A549 (cell line): ENCODE measurements at regions not wholly inside any gene's neighbourhood (a gene's known extent, or its start where the extent isn't known, plus 50 kb on each side); places are given as distances from the start of the nearest gene placed in this dataset.

ENCODE experiments used
- ATAC-seq, 2 experiments: fragments of 200-7000 bp in 1 of 2; fragments of >200 bp in 1 of 2; cut with Nextera tagmentation in 1 of 2; cut with Tn5 transposase in 1 of 2; 3 replicates each; pipeline versions ENCODE4 v1.8.0 to v1.9.1; 2018 to 2020; ENCODE audit warnings: mild to moderate bottlenecking in 1 of 2, moderate library complexity in 1 of 2
- CTCF ChIA-PET: fragments of 300-600 bp; sonication (Branson Sonifier 250); formaldehyde crosslinking; extraction: SDS; loops from one replicate; lab custom pipeline; 2021; ENCODE audit warnings: antibody characterized with exemption, inconsistent platforms; lab: Yijun Ruan, JAX
- POLR2A ChIA-PET: fragments of 350-600 bp; formaldehyde crosslinking; extraction: SDS; loops from one replicate; lab custom pipeline; 2021; ENCODE audit warnings: antibody characterized with exemption, inconsistent platforms; lab: Yijun Ruan, JAX
- DNase-seq, 2 experiments: peaks; one replicate each; pipeline versions ENCODE4 v3.0.0 to v3.0.0-alpha.2; 2011 to 2016; ENCODE audit warnings: low read depth in 1 of 2, low spot score in 1 of 2
- FAIRE-seq: peaks from 2 replicates; lab custom pipeline; 2011; peaks lifted over from hg19 to GRCh38; lab: Jason Lieb, UNC
- H3K27ac ChIP-seq, 2 experiments: fragments of >200 bp; sonication (Bioruptor Twin); formaldehyde crosslinking; 3 replicates each; pipeline ENCODE4 v1.5.1; 2016 to 2017
- H3K4me1 ChIP-seq: fragments of >200 bp; sonication (Bioruptor Twin); formaldehyde crosslinking; 3 replicates; pipeline ENCODE4 v1.6.1; 2016
- H3K4me2 ChIP-seq: fragments of >200 bp; sonication (Bioruptor Twin); formaldehyde crosslinking; 3 replicates; pipeline ENCODE4 v1.6.1; 2016
- H3K4me3 ChIP-seq: fragments of >200 bp; sonication (Bioruptor Twin); formaldehyde crosslinking; 3 replicates; pipeline ENCODE4 v1.5.1; 2016
- H3K9me3 ChIP-seq: fragments of >200 bp; sonication (Bioruptor Twin); formaldehyde crosslinking; 3 replicates; pipeline ENCODE4 v1.6.1; 2016
- BHLHE40 ChIP-seq: IDR thresholded peaks from 2 replicates; pipeline ENCODE4 v1.6.1; 2012; ENCODE audit warnings: low read depth, low read length, inconsistent platforms
- CBX2 ChIP-seq: fragments of 200-600 bp; sonication (generic); IDR thresholded peaks from 2 replicates; pipeline ENCODE4 v1.6.1; 2016; ENCODE audit warnings: low read depth, mild to moderate bottlenecking, borderline replicate concordance
- CBX8 ChIP-seq: fragments of 200-600 bp; sonication (generic); IDR thresholded peaks from 2 replicates; pipeline ENCODE4 v1.6.1; 2016
- CEBPB ChIP-seq, 2 experiments: fragments of >200 bp in 1 of 2; sonication (Bioruptor Twin) in 1 of 2; formaldehyde crosslinking in 1 of 2; IDR thresholded peaks; 2 replicates each; pipeline ENCODE4 v1.6.1; 2012 to 2016
- GATA3 ChIP-seq: IDR thresholded peaks from 2 replicates; pipeline ENCODE4 v1.6.1; 2012; ENCODE audit warnings: borderline replicate concordance
- JUN ChIP-seq, 2 experiments: fragments of >200 bp; sonication (Bioruptor Twin); formaldehyde crosslinking; IDR thresholded peaks; 2 replicates in 1 of 2; 3 replicates in 1 of 2; pipeline ENCODE4 v1.6.1; 2016 to 2017
- JUNB ChIP-seq: fragments of >200 bp; sonication (Bioruptor Twin); formaldehyde crosslinking; IDR thresholded peaks from 2 replicates; pipeline ENCODE4 v1.6.1; 2016
- KDM5A ChIP-seq: fragments of 200-600 bp; sonication (generic); IDR thresholded peaks from 2 replicates; pipeline ENCODE4 v1.6.1; 2016; ENCODE audit warnings: antibody characterized with exemption, mild to moderate bottlenecking
- MAFK ChIP-seq: fragments of 450-650 bp; IDR thresholded peaks from 2 replicates; pipeline ENCODE4 v1.6.1; 2014; ENCODE audit not compliant: partially characterized antibody
- MAZ ChIP-seq: fragments of 150-350 bp; IDR thresholded peaks from 2 replicates; pipeline ENCODE4 v1.6.1; 2014; ENCODE audit warnings: antibody characterized with exemption, low read depth, low read length, borderline replicate concordance
- PHF8 ChIP-seq: fragments of 200-600 bp; sonication (generic); IDR thresholded peaks from 2 replicates; pipeline ENCODE4 v1.6.1; 2016; ENCODE audit warnings: low read depth, mild to moderate bottlenecking, antibody characterized with exemption, moderate library complexity, borderline replicate concordance
- POLR2AphosphoS2 ChIP-seq: conservative IDR thresholded peaks from 2 replicates; pipeline ENCODE4 v1.6.1; 2012; ENCODE audit warnings: low read length, improper control_type of control experiment, inconsistent platforms
- RARB ChIP-seq: fragments of 250-450 bp; sonication (Bioruptor Pico); IDR thresholded peaks from 2 replicates; pipeline ENCODE4 v1.8.0; 2021; ENCODE audit warnings: mild to moderate bottlenecking, moderate library complexity
- RNF2 ChIP-seq: fragments of 200-600 bp; sonication (generic); IDR thresholded peaks from 2 replicates; pipeline ENCODE4 v1.6.1; 2016; ENCODE audit warnings: low read depth, mild to moderate bottlenecking, antibody characterized with exemption, moderate library complexity, borderline replicate concordance
- TFCP2L1 ChIP-seq: fragments of 250-450 bp; sonication (Bioruptor Pico); IDR thresholded peaks from 2 replicates; pipeline ENCODE4 v1.5.0; 2021; ENCODE audit warnings: mild to moderate bottlenecking
- ZC3H11A ChIP-seq: fragments of 450-650 bp; IDR thresholded peaks from 2 replicates; pipeline ENCODE4 v1.6.1; 2014; ENCODE audit warnings: antibody characterized with exemption, mild to moderate bottlenecking
- ZSCAN20 ChIP-seq: fragments of 250-450 bp; sonication (Bioruptor Pico); IDR thresholded peaks from 2 replicates; pipeline ENCODE4 v1.8.0; 2022; ENCODE audit warnings: mild to moderate bottlenecking, moderate library complexity
- WGBS: methylation state at CpG from one replicate; pipeline ENCODE4 v1.1.6; 2017; ENCODE audit errors: missing lambda C conversion rate; 5-methylcytosine and 5-hydroxymethylcytosine counted together
- TF ChIP-seq, protein P1 (sequence below): fragments of 200-600 bp; sonication (generic); IDR thresholded peaks from 2 replicates; pipeline ENCODE4 v1.6.1; 2016; ENCODE audit warnings: antibody characterized with exemption, mild to moderate bottlenecking, moderate library complexity
- TF ChIP-seq, protein P2 (sequence below): fragments of >200 bp; sonication (Bioruptor Twin); formaldehyde crosslinking; IDR thresholded peaks from 2 replicates; pipeline ENCODE4 v1.6.1; 2016
- TF ChIP-seq, protein P3 (sequence below): fragments of 250-450 bp; sonication (Bioruptor Pico); IDR thresholded peaks from 2 replicates; pipeline ENCODE4 v1.5.0; 2021; ENCODE audit warnings: mild to moderate bottlenecking, moderate library complexity, borderline replicate concordance
- TF ChIP-seq, protein P4 (sequence below): fragments of >200 bp; sonication (Bioruptor Twin); formaldehyde crosslinking; IDR thresholded peaks from 3 replicates; pipeline ENCODE4 v1.5.1; 2016
- TF ChIP-seq, protein P5 (sequence below): fragments of >200 bp; sonication (Bioruptor Twin); formaldehyde crosslinking; IDR thresholded peaks from 3 replicates; pipeline ENCODE4 v1.6.1; 2016

DNA sequence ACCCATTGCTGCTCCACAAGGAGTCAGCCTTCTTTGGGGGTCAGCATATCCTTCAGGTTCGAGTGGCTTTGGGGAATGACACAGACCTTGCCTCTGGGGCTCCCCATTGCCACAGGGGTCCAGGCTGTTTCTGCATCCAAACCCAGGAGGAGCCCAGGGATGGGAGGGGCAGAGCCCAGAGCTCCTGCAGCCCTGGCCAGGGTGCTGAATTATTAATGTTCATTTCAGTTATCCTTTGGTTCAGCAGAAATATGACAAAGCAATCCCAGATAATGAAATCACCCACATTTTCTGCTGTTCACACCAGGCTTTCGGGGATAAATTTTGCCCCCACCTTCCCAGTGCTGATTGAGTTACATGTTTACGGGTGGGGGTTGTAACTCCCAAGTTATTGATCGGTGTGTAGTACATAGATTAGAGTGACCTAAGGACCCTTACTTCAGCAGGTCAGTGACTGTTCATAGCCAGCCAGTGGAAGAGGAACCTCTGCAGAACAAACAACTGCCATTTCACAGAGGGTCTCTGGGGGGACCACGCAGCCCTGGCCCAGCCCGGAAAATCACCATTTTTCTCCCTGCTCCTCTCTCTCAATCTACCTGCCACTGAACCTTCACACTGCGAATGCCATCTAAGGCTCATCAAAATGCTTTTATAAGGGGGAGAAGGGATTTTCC is 240.3 kb upstream of the N4BP1 start:
- no peaks in the 10 kb centered on the region for H3K4me1 ChIP-seq
- WGBS, result 6% methylated on average over 6 of the region's 7 CpGs
- ATAC-seq (no peak), DNase-seq (no peak), FAIRE-seq (no peak)
- H3K9me3 ChIP-seq, result no peaks in the 10 kb centered on the region
- ChIA-PET POLR2A (no interaction called here), CTCF (no interaction called here)
- no peak for TF ChIP-seq CBX8
- TF ChIP-seq, protein P1, sequence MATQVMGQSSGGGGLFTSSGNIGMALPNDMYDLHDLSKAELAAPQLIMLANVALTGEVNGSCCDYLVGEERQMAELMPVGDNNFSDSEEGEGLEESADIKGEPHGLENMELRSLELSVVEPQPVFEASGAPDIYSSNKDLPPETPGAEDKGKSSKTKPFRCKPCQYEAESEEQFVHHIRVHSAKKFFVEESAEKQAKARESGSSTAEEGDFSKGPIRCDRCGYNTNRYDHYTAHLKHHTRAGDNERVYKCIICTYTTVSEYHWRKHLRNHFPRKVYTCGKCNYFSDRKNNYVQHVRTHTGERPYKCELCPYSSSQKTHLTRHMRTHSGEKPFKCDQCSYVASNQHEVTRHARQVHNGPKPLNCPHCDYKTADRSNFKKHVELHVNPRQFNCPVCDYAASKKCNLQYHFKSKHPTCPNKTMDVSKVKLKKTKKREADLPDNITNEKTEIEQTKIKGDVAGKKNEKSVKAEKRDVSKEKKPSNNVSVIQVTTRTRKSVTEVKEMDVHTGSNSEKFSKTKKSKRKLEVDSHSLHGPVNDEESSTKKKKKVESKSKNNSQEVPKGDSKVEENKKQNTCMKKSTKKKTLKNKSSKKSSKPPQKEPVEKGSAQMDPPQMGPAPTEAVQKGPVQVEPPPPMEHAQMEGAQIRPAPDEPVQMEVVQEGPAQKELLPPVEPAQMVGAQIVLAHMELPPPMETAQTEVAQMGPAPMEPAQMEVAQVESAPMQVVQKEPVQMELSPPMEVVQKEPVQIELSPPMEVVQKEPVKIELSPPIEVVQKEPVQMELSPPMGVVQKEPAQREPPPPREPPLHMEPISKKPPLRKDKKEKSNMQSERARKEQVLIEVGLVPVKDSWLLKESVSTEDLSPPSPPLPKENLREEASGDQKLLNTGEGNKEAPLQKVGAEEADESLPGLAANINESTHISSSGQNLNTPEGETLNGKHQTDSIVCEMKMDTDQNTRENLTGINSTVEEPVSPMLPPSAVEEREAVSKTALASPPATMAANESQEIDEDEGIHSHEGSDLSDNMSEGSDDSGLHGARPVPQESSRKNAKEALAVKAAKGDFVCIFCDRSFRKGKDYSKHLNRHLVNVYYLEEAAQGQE, result peak; percentile 50; the same call in 1 of the 2 replicates
- H3K4me3 ChIP-seq, result no peak overlapping the region
- H3K27ac ChIP-seq, result no peak overlapping the region
- no peak overlapping the region for H3K4me2 ChIP-seq

DNA sequence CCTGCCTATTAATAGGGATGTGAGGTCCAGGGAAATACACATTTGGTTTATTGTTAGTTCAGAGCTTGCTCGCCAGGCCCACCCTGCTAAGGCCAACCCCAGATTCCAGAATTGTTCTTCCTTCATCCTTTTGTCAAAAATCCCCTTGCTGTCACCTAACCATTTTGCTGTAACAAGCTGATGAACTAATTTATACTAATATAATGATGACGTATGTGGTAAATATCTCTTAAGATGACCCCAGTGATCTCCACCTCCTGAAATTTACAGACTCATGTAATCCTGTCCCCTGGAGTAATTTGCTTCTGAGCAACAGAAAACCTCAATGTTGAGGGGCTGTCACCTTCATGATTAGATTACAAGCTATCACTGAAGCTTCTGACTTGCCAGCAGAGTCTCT is 236.3 kb upstream of the N4BP1 start:
- ChIA-PET CTCF (no interaction called here), POLR2A (no interaction called here)
- H3K27ac ChIP-seq, result no peak overlapping the region
- ATAC-seq (no peak), DNase-seq (no peak), FAIRE-seq (no peak)
- 15% methylated on average over 2 of the region's 2 CpGs for WGBS
- H3K4me3 ChIP-seq, result no peak overlapping the region
- H3K4me1 ChIP-seq, result no peaks in the 10 kb centered on the region
- no peak overlapping the region for H3K4me2 ChIP-seq
- no peaks in the 10 kb centered on the region for H3K9me3 ChIP-seq
- TF ChIP-seq PHF8 (no peak), BHLHE40 (no peak)
- TF ChIP-seq, all 56 proteins: peak for 0

DNA sequence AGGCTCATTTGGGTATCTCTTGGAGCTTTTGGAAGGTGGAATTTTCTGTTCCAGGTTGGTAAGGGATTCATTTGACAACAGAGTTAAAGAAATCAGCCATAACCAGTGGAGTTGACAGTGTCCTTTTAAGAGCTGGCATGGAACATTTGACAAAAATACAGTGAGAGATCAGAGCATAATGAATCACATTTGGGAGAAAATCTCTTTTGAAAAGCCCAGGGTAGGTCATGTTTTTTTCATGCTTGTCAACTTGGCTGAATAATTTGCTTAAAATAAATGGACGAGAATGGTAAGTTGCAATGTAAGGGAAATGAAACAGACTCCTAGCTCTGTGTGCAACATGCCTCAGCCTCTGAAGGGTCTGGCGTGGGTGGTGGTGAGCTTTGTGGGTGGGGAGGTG is 235.3 kb upstream of the N4BP1 start:
- ATAC-seq (no peak), DNase-seq (no peak), FAIRE-seq (no peak)
- 0% methylated on average over 2 of the region's 2 CpGs for WGBS
- no peak overlapping the region for H3K4me3 ChIP-seq
- no peak overlapping the region for H3K4me2 ChIP-seq
- POLR2A ChIA-PET, result no interaction called here
- H3K4me1 ChIP-seq, result no peaks in the 10 kb centered on the region
- CTCF ChIA-PET, result interaction anchor here (1.2 kb wide), 1 partner anchor 8 kb away, joined by 4 read pairs; no protein-coding TSS in a partner anchor
- TF ChIP-seq CBX2 (no peak), JUN (IDR thresholded peaks at IDR 0.05) (no peak), MAZ (no peak), ZSCAN20 (CRISPR knock-in tag) (no peak), RNF2 (no peak), KDM5A (no peak), GATA3 (no peak), CEBPB (IDR thresholded peaks at IDR 0.05) (no peak), RARB (CRISPR knock-in tag) (no peak), ZC3H11A (no peak), MAFK (no peak), TFCP2L1 (CRISPR knock-in tag) (no peak), CBX8 (no peak), POLR2AphosphoS2 (no peak), JUNB (no peak)
- TF ChIP-seq, protein P2, sequence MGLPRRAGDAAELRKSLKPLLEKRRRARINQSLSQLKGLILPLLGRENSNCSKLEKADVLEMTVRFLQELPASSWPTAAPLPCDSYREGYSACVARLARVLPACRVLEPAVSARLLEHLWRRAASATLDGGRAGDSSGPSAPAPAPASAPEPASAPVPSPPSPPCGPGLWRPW, result no peak
- TF ChIP-seq, protein P3, sequence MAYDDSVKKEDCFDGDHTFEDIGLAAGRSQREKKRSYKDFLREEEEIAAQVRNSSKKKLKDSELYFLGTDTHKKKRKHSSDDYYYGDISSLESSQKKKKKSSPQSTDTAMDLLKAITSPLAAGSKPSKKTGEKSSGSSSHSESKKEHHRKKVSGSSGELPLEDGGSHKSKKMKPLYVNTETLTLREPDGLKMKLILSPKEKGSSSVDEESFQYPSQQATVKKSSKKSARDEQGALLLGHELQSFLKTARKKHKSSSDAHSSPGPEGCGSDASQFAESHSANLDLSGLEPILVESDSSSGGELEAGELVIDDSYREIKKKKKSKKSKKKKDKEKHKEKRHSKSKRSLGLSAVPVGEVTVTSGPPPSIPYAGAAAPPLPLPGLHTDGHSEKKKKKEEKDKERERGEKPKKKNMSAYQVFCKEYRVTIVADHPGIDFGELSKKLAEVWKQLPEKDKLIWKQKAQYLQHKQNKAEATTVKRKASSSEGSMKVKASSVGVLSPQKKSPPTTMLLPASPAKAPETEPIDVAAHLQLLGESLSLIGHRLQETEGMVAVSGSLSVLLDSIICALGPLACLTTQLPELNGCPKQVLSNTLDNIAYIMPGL (CRISPR knock-in tag), result no peak
- TF ChIP-seq, protein P4, sequence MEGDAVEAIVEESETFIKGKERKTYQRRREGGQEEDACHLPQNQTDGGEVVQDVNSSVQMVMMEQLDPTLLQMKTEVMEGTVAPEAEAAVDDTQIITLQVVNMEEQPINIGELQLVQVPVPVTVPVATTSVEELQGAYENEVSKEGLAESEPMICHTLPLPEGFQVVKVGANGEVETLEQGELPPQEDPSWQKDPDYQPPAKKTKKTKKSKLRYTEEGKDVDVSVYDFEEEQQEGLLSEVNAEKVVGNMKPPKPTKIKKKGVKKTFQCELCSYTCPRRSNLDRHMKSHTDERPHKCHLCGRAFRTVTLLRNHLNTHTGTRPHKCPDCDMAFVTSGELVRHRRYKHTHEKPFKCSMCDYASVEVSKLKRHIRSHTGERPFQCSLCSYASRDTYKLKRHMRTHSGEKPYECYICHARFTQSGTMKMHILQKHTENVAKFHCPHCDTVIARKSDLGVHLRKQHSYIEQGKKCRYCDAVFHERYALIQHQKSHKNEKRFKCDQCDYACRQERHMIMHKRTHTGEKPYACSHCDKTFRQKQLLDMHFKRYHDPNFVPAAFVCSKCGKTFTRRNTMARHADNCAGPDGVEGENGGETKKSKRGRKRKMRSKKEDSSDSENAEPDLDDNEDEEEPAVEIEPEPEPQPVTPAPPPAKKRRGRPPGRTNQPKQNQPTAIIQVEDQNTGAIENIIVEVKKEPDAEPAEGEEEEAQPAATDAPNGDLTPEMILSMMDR, result no peak
- TF ChIP-seq, protein P5, sequence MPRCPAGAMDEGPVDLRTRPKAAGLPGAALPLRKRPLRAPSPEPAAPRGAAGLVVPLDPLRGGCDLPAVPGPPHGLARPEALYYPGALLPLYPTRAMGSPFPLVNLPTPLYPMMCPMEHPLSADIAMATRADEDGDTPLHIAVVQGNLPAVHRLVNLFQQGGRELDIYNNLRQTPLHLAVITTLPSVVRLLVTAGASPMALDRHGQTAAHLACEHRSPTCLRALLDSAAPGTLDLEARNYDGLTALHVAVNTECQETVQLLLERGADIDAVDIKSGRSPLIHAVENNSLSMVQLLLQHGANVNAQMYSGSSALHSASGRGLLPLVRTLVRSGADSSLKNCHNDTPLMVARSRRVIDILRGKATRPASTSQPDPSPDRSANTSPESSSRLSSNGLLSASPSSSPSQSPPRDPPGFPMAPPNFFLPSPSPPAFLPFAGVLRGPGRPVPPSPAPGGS, result no peak
- no peak overlapping the region for H3K27ac ChIP-seq
- H3K9me3 ChIP-seq, result no peaks in the 10 kb centered on the region
